ENCODE measurements at regions not wholly inside any gene's neighbourhood (a gene's known extent, or its start where the extent isn't known, plus 50 kb on each side); places are given as distances from the start of the nearest gene placed in this dataset.

GRCh38 chr15:77825546-77825945 is 192.8 kb upstream of the LINGO1 start:
- no peaks in the 10 kb centered on the region for H3K9me3 ChIP-seq
- no peaks in the 10 kb centered on the region for H3K36me3 ChIP-seq
- DNase-seq = no peak
- H3K27me3 ChIP-seq = peaks cover 0 to 54% (median under 1%) of the 10 kb centered on the region in 4 donors
- TF ChIP-seq POLR2A (IDR thresholded peaks at IDR 0.05) (no peak), CTCF (IDR thresholded peaks at IDR 0.05) (no peak)
- 77 to 90% methylated on average over 7 of the region's 7 CpGs for WGBS, 2 donors
- no peak overlapping the region for H3K4me3 ChIP-seq
- H3K4me1 ChIP-seq = no peaks in the 10 kb centered on the region
- intact Hi-C loops (cut with DNase I) = no loop called here
- H3K27ac ChIP-seq = no peak overlapping the region

- 60 to 82% methylated on average over 3 of the region's 3 CpGs for WGBS, 2 donors
- intact Hi-C loops (cut with DNase I) = no loop called here
- H3K9me3 ChIP-seq = no peaks in the 10 kb centered on the region
Measured at GRCh38 chr15:77825252-77825542, 192.5 kb upstream of the LINGO1 start.

GRCh38 chr15:77824361-77825251 is 191.9 kb upstream of the LINGO1 start:
- Histone ChIP-seq H3K27me3 (peaks cover 0 to 56% (median 3%) of the 10 kb centered on the region in 4 donors), H3K27ac (no peak overlapping the region), H3K4me1 (peaks cover 0 to 9% (median 7%) of the 10 kb centered on the region in 3 donors), H3K9me3 (no peaks in the 10 kb centered on the region), H3K36me3 (no peaks in the 10 kb centered on the region), H3K4me3 (no peak overlapping the region)
- DNase-seq = no peak
- WGBS, 2 donors = 64 to 71% methylated on average over 2 of the region's 13 CpGs
- intact Hi-C loops (cut with DNase I) = no loop called here
- no peak for TF ChIP-seq CTCF (IDR thresholded peaks at IDR 0.05)
- no peak for TF ChIP-seq POLR2A (IDR thresholded peaks at IDR 0.05)

More at GRCh38 chr15:77825252-77825542, 192.5 kb upstream of the LINGO1 start:
- no peaks in the 10 kb centered on the region for H3K36me3 ChIP-seq
- H3K27ac ChIP-seq = no peak overlapping the region
- H3K4me3 ChIP-seq = no peak overlapping the region
- H3K4me1 ChIP-seq = peaks cover 0 to 3% (median 1%) of the 10 kb centered on the region in 3 donors
- no peak for TF ChIP-seq POLR2A (IDR thresholded peaks at IDR 0.05)
- TF ChIP-seq CTCF (IDR thresholded peaks at IDR 0.05) = no peak
- DNase-seq = no peak
- peaks cover 0 to 54% (median 3%) of the 10 kb centered on the region in 4 donors for H3K27me3 ChIP-seq

GRCh38 chr15:77823736-77824135 is 191.0 kb upstream of the LINGO1 start:
- WGBS, 2 donors = 80 to 85% methylated on average over 1 to 2 of the region's 4 CpGs
- Histone ChIP-seq H3K9me3 (no peaks in the 10 kb centered on the region), H3K4me1 (peaks cover 0 to 18% (median 16%) of the 10 kb centered on the region in 3 donors), H3K4me3 (no peak overlapping the region), H3K27me3 (peaks cover 0 to 65% (median 4%) of the 10 kb centered on the region in 4 donors), H3K36me3 (no peaks in the 10 kb centered on the region), H3K27ac (no peak overlapping the region)
- TF ChIP-seq POLR2A (IDR thresholded peaks at IDR 0.05) = no peak
- TF ChIP-seq CTCF (IDR thresholded peaks at IDR 0.05) = no peak
- intact Hi-C loops (cut with DNase I) = no loop called here
- DNase-seq = no peak

- Histone ChIP-seq H3K4me3 (no peak overlapping the region), H3K27me3 (peaks cover 2 to 75% (median 11%) of the 10 kb centered on the region in 4 donors), H3K36me3 (no peaks in the 10 kb centered on the region), H3K4me1 (peaks cover 0 to 25% (median 19%) of the 10 kb centered on the region in 3 donors), H3K27ac (no peak overlapping the region), H3K9me3 (no peaks in the 10 kb centered on the region)
- no peak for TF ChIP-seq CTCF (IDR thresholded peaks at IDR 0.05)
- 41 to 53% methylated on average over 6 to 7 of the region's 7 CpGs for WGBS, 2 donors
- intact Hi-C loops (cut with DNase I) = no loop called here
- no peak for DNase-seq
Measured at GRCh38 chr15:77822631-77823230, 190.0 kb upstream of the LINGO1 start.

All from esophagus squamous epithelium (tissue), 5 donors.